Activated naive CD4-positive, alpha-beta T cell treated with anti-CD3 and anti-CD28 coated beads, Interleukin-2, amount 50 U/mL, for 24 hours (primary cell): ENCODE measurements at regions not wholly inside any gene's neighbourhood (a gene's known extent, or its start where the extent isn't known, plus 50 kb on each side); places are given as distances from the start of the nearest gene placed in this dataset.

Experiments
- H3K27ac Mint-ChIP-seq: one replicate; pipeline ENCODE4 v1.8.0; 2021; ENCODE audit warnings: mild to moderate bottlenecking, mixed read lengths
- H3K27me3 Mint-ChIP-seq: one replicate; pipeline ENCODE4 v1.8.0; 2021; ENCODE audit warnings: mixed read lengths
- H3K36me3 Mint-ChIP-seq: one replicate; pipeline ENCODE4 v1.8.0; 2021; ENCODE audit warnings: mixed read lengths
- H3K4me1 Mint-ChIP-seq: one replicate; pipeline ENCODE4 v1.8.0; 2021; ENCODE audit warnings: mixed read lengths
- H3K4me3 Mint-ChIP-seq: one replicate; pipeline ENCODE4 v1.8.0; 2021; ENCODE audit warnings: mild to moderate bottlenecking, mixed read lengths
- H3K9me3 Mint-ChIP-seq: one replicate; pipeline ENCODE4 v1.8.0; 2021; ENCODE audit warnings: mixed read lengths

DNA sequence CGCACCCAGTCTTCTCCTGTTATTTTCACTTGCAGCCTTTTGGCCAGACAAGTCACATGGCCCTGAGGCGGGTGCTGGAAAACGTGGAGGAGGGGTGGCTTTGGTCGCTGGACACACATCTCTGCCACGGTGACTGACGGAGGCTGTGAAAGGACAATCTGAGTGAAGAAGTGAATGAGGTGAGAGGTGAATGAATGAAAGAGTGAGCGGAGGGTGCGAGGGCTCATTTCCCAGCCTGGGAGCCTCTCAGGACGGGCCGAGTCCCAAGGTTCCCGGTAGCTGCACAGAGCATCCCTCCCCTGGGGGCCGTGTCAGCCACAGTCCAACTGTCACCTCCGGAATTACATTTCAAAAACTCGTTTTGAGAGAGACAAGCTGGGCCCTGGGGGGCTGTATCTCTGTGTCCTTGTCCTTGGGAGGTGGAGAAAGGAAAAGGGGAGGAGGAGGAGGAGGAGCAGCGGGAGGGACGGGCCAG, 89.6 kb downstream of the UBIAD1 start:
- peak overlapping the region; percentile 30 for H3K4me3 Mint-ChIP-seq
- H3K36me3 Mint-ChIP-seq = no peaks in the 10 kb centered on the region
- no peak overlapping the region for H3K27ac Mint-ChIP-seq
- H3K4me1 Mint-ChIP-seq = peaks cover 7% of the 10 kb centered on the region
- peaks cover 1% of the 10 kb centered on the region for H3K27me3 Mint-ChIP-seq
- H3K9me3 Mint-ChIP-seq = no peaks in the 10 kb centered on the region

DNA sequence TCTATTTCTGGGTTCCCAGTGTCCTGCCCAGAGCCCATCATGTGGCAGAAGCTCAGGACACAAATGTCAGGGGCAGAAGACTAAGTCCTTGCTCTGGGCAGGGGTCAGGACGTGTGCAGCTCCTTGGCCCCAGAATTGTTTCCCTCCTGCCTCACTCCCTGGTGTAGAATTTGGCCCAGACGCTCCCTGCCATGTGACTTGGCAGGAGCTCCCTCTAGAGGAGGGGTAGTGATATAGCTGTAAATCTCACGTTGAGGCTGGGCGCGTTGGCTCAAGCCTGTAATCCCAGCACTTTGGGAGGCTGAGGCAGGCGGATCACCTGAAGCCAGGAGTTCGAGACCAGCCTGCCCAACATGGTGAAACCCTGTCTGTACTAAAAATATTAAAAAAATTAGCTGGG, 91.2 kb downstream of the UBIAD1 start:
- H3K4me1 Mint-ChIP-seq = peaks cover 7% of the 10 kb centered on the region
- H3K27ac Mint-ChIP-seq = no peak overlapping the region
- H3K36me3 Mint-ChIP-seq = no peaks in the 10 kb centered on the region
- H3K4me3 Mint-ChIP-seq = no peak overlapping the region
- no peaks in the 10 kb centered on the region for H3K9me3 Mint-ChIP-seq
- no peaks in the 10 kb centered on the region for H3K27me3 Mint-ChIP-seq

DNA sequence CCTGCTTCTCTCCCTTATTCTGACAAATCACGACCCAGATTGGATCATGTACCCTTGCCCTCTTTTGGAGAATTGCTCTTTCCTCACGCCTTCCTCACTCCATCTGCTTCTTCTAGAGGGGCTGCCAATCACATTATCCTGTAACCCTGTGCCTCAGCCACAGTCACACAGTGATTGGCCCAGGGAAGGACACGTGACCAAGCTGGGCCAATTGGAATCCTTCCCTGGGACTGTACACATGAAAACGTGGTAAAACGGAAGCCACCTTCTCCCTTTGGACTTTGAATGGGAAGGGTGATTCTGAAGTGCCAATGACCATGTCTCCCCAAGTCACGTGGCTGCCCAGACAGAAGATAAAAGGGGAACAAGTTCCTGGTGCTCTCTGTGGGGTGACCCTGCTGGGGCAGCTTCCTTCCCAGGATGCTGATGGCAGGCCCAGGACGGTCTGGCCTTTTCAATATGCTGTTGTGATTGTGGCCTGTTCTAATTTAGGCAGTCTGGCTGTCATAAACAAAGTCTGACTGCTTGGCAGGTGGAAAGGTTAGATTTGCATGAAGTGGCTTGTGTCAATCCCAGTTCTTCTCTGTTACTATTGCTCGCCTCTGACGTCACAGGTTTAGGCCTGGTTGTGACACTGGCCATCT, 92.9 kb downstream of the UBIAD1 start:
- Mint-ChIP-seq H3K4me3 (no peak overlapping the region), H3K9me3 (no peaks in the 10 kb centered on the region), H3K27ac (no peak overlapping the region), H3K4me1 (peaks cover 3% of the 10 kb centered on the region), H3K36me3 (no peaks in the 10 kb centered on the region), H3K27me3 (no peaks in the 10 kb centered on the region)

DNA sequence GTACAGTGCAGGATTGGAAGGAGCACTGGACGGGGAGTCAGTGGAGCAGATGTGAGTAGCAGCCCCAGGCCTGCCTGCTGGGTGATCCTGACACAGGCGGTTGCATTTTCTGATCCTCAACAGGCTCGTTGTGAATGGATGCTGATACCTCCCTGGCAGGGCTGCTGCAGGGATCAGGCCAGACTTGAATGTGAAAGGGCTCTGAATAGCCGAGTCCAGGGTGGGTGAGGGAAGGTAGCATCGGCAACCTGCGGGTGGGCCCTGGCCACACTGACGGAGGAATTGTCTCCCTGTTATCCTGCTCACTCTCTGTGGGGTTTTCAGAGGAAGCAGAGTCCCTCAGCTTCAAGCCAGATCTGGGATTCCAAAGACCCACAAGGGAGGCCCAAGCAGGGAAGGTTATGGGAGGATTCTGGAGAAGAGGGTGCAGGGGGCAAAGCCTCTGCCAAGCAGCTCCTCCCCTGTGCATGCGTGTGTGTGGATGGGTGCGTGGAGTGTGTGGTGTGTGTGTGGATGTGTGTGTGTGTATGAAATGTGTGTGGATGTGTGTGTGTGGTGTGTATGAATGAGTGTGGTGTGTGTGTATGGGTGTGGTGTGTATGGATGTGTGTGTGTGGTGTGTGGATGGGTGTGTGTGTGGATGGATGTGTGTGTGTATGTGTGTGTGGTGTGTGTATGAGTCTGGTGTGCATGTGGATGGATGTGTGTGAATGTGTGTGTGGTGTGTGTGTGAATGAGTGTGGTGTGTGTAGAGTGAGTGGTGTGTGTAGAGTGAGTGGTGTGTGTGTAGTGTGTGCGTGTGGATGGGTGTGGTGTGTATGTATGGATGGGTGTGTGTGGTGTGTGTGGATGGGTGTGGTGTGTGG, 100.3 kb downstream of the UBIAD1 start:
- no peak overlapping the region for H3K4me3 Mint-ChIP-seq
- peak overlapping the region; percentile 31 for H3K27ac Mint-ChIP-seq
- H3K9me3 Mint-ChIP-seq = no peaks in the 10 kb centered on the region
- no peaks in the 10 kb centered on the region for H3K27me3 Mint-ChIP-seq
- H3K36me3 Mint-ChIP-seq = no peaks in the 10 kb centered on the region
- peaks cover 13% of the 10 kb centered on the region for H3K4me1 Mint-ChIP-seq

DNA sequence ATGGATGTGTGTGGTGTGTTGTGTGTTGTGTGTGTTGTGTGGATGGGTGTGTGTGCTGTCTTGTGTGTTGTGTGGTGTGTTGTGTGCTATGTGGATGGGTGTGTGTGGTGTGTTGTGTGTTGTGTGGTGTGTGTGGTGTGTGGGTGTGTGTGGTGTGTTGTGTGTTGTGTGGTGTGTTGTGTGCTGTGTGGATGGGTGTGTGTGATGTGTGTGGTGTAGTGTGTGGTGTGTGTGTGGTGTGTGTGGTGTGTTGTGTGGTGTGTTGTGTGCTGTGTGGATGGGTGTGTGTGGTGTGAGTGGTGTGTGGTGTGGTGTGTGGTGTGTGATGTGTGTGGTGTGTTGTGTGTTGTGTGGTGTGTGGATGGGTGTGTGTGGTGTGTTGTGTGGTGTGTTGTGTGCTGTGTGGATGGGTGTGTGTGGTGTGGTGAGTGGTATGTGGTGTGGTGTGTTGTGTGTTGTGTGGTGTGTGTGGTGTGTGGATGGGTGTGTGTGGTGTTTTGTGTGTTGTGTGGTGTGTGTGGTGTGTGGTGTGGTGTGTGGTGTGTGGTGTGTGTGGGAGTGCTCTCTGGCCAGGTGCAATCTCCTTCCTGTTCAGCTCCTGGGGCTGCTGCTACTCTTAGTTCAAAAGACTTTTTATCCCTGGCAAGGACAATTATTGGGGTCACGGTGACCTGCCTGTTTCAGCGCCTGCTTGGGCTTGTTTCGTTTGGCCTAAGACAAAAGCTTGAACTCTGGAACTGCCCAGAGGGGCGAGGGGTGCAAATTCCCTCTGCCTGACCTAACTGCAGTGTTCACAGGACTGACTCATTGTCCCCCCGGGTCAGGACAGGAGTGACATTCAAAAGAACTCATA, 101.1 kb downstream of the UBIAD1 start:
- Mint-ChIP-seq H3K27me3 (no peaks in the 10 kb centered on the region), H3K4me3 (no peak overlapping the region), H3K4me1 (peaks cover 13% of the 10 kb centered on the region), H3K36me3 (no peaks in the 10 kb centered on the region), H3K9me3 (no peaks in the 10 kb centered on the region), H3K27ac (peak overlapping the region; percentile 31)

DNA sequence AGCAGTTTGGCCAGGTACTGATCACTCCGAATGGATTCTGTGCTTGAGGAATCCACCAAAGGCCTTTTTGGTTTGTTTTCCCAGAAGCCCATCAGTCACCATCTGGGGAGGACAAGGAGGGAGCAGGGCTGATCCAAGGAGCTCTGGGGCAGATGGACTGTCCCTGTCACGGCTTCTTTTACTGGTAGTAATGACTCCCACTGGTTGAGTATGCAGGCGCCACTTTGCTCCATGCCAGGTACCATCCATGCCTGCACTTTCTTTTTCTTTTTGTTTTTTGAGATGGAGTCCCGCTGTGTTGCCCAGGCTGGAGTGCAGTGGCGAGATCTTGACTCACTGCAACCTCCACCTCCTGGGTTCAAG, 101.7 kb downstream of the UBIAD1 start:
- Mint-ChIP-seq H3K36me3 (no peaks in the 10 kb centered on the region), H3K4me3 (no peak overlapping the region), H3K9me3 (no peaks in the 10 kb centered on the region), H3K4me1 (peaks cover 13% of the 10 kb centered on the region), H3K27ac (peak overlapping the region; percentile 72), H3K27me3 (no peaks in the 10 kb centered on the region)

DNA sequence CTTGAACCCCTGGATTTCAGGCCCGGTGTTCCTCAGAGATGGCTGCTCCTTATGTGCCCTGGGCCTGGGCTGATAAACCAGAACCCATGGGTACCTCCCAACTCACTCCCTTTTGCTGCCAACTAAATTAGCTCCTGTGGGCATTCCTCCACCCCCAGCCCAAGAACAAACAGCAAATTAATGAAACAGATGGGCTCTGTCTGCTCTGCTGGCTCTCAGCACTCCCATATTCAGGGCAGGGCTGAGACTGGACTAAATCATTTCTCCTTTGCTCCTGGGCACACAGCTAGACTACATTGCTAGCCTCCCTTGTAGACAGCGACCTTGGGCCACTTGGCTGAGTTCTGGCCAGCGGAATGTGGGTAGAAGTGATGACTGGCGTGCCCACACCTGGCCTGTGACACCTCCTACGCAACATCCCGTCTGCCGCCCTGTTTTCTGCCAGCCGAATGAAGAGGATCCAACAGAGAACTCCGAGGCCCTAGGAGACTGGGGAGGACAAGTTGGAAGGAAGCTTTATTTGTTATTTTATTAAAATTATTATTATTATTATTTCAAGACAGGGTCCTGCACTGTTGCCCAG, 101.9 kb upstream of the DISP3 start:
- Mint-ChIP-seq H3K36me3 (peaks cover 1% of the 10 kb centered on the region), H3K9me3 (no peaks in the 10 kb centered on the region), H3K27ac (no peak overlapping the region), H3K4me1 (peaks cover 13% of the 10 kb centered on the region), H3K4me3 (no peak overlapping the region), H3K27me3 (no peaks in the 10 kb centered on the region)

DNA sequence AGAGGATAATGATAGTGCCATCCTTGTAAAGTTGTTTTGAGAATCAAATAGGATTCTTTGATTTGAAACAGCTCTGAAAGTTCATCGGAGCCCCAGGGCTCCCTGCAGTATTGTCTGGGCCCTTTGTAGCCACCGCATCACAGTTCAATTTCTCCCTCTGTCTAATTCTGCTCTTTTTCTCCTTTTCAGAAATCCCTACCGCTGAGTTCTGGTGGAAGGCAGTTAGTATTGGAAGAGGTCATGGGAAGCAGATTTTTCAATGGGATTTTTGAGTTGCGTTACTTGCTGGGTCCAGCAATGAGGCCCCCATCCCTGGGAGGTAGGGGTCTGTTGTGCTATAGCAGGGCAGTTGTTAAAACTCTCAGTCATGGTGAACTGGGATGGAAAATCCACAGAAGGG, 101.0 kb upstream of the DISP3 start:
- peaks cover 16% of the 10 kb centered on the region for H3K4me1 Mint-ChIP-seq
- H3K4me3 Mint-ChIP-seq = no peak overlapping the region
- H3K27ac Mint-ChIP-seq = no peak overlapping the region
- H3K27me3 Mint-ChIP-seq = no peaks in the 10 kb centered on the region
- H3K36me3 Mint-ChIP-seq = peaks cover 1% of the 10 kb centered on the region
- no peaks in the 10 kb centered on the region for H3K9me3 Mint-ChIP-seq

DNA sequence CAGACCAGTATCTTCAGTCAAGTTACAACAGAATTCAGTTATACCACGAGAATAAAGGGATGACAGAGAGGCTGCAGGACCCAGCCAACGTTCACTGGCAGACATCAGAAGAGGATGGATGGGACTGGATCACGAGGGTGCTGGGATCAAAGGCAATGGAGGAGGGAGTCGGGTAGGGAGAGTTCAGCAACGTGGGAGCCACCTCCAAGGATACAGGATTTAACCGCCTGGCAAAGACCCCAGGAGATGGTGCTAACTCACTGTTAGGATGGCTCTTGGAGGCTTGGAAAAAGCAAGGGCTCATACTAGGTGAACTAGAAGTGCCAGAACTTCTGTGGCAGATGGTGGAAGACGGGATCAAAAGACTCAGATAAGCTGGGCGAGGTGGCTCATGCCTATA, 99.1 kb upstream of the DISP3 start:
- no peaks in the 10 kb centered on the region for H3K27me3 Mint-ChIP-seq
- no peak overlapping the region for H3K4me3 Mint-ChIP-seq
- no peaks in the 10 kb centered on the region for H3K9me3 Mint-ChIP-seq
- H3K36me3 Mint-ChIP-seq = peaks cover 1% of the 10 kb centered on the region
- H3K27ac Mint-ChIP-seq = no peak overlapping the region
- H3K4me1 Mint-ChIP-seq = peaks cover 22% of the 10 kb centered on the region

DNA sequence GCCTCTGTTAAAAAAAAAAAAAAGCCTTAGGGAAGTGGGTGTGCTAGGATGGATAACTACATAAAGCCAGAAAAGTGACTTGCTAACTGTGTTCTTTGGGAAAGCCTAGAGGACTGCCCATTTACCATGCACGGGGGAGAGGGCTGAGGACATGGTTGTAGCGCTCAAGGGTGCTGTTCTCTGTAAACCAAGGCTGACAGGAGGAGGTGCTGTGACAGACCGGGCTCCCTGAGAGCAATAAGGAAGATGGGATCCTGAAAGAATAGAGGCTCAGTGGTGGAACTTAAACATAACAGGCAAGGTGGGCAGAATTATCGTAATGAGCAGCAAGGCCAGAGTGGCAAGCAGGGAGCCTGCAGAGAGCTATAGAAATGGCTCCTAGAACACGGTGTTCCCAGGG, 98.5 kb upstream of the DISP3 start:
- Mint-ChIP-seq H3K4me3 (peak overlapping the region; percentile 0), H3K27ac (no peak overlapping the region), H3K27me3 (no peaks in the 10 kb centered on the region), H3K36me3 (peaks cover 1% of the 10 kb centered on the region), H3K4me1 (peaks cover 22% of the 10 kb centered on the region), H3K9me3 (no peaks in the 10 kb centered on the region)

DNA sequence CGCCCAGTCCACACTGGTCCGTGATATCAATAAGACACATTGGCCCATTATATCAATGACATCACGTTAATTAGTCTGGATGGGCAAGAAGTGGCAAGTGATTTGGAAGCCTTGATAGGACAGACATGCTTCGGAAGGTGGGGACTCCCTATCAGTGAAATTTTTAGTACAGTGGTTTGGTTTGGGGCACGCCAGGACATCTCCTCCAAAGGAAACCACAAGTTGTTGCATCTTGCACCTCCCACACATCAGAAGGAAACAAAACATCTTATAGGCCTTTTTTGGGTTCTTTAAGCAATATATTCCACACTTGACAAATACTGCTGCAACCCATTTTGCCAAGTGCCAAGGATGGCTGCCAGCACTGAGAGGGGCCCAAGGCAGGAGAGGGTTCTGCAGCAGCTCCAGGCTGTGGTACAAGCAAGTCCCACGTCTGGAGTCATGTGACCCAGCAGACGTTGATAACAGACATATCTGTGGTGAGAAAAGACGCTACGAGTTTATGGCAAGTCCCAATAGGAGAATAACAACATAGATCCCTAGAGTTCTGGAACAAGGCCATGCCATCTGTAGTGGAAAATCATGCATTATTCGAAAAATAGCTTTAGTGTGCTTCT, 95.3 kb upstream of the DISP3 start:
- H3K36me3 Mint-ChIP-seq = peaks cover 1% of the 10 kb centered on the region
- H3K4me1 Mint-ChIP-seq = peaks cover 28% of the 10 kb centered on the region
- peak overlapping the region; percentile 45 for H3K4me3 Mint-ChIP-seq
- H3K27me3 Mint-ChIP-seq = no peaks in the 10 kb centered on the region
- H3K27ac Mint-ChIP-seq = peak overlapping the region; percentile 48
- H3K9me3 Mint-ChIP-seq = no peaks in the 10 kb centered on the region

DNA sequence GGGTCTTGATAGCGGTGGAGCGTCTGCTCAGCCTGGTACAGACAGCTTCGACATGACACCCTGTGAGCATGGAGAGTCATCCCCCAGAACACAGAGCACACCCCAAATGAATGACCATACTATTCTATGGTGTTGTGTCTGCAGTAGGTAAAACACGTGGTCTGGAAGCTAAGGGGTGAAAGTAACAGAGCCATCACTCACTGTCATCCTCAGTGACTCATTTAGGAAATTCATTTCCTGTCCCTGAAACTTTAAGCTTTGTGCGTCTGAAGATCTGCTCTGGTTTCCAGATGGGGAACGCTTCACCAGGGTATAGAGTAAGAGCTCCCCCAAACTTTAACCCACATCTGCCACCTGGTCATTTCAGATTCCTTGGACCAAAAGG, 94.8 kb upstream of the DISP3 start:
- H3K4me3 Mint-ChIP-seq = peak overlapping the region; percentile 45
- H3K4me1 Mint-ChIP-seq = peaks cover 28% of the 10 kb centered on the region
- H3K27ac Mint-ChIP-seq = peak overlapping the region; percentile 56
- no peaks in the 10 kb centered on the region for H3K27me3 Mint-ChIP-seq
- no peaks in the 10 kb centered on the region for H3K9me3 Mint-ChIP-seq
- peaks cover 1% of the 10 kb centered on the region for H3K36me3 Mint-ChIP-seq

DNA sequence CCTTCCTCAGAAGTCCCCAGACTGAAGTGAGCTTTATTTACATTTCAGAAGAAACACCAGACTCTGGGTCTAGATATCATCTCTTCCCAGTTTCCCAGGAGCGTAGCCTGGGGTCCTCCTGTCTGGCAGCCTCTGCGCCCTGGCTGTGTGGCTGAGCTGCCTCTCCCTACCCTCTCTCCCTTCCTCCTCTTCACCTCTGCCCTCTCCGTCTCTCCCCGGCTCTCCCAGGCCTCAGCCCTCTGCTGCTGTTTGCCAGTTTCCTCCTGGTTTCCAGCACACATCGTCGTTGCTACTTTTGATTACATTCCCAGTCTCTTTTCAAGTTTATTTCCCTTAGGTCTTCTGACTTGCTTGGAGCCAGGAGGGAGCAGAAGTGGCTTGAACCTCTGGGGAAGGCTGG, 91.1 kb upstream of the DISP3 start:
- H3K27ac Mint-ChIP-seq = no peak overlapping the region
- no peaks in the 10 kb centered on the region for H3K27me3 Mint-ChIP-seq
- no peaks in the 10 kb centered on the region for H3K36me3 Mint-ChIP-seq
- H3K4me3 Mint-ChIP-seq = no peak overlapping the region
- H3K9me3 Mint-ChIP-seq = no peaks in the 10 kb centered on the region
- H3K4me1 Mint-ChIP-seq = peaks cover 36% of the 10 kb centered on the region

DNA sequence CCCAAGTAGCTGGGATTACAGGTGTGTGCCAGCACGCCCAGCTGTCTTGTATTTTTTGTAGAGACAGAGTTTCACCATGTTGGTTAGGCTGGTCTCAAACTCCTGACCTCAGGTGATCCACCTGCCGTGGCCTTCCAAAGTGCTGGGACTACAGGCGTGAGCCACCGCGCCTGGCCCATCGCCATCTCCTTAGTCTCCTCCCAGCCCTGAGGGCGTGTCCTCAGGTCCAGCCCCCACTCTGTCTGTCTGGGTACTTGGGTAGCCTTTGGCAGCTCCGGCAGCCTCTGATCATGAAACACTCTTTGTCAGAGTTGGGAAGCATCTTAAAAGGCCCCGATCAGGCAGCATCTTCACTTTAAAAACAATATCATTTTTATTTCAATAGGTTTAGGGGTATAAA, 90.3 kb upstream of the DISP3 start:
- Mint-ChIP-seq H3K4me1 (peaks cover 28% of the 10 kb centered on the region), H3K27ac (no peak overlapping the region), H3K4me3 (no peak overlapping the region), H3K27me3 (no peaks in the 10 kb centered on the region), H3K36me3 (no peaks in the 10 kb centered on the region), H3K9me3 (no peaks in the 10 kb centered on the region)

DNA sequence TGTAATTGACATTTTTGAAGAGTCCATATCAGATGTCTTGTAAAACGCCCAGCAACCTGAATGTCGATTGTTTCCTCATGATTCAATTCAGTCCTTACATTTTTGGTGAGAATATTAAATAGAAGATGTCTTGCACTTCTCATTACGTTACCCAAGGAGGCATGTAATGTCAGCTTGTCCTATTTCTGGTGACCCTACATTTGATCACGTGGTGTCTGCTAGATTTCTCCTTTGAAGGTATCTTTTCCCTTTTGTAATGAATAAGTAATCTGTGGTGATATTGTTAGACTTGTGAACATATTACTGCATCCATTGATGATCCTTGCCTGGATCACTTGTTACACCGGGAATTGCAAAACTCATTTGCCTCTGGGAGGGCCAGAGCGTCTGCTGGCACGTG, 87.6 kb upstream of the DISP3 start:
- no peaks in the 10 kb centered on the region for H3K9me3 Mint-ChIP-seq
- no peak overlapping the region for H3K4me3 Mint-ChIP-seq
- H3K36me3 Mint-ChIP-seq = no peaks in the 10 kb centered on the region
- H3K4me1 Mint-ChIP-seq = peaks cover 21% of the 10 kb centered on the region
- H3K27ac Mint-ChIP-seq = no peak overlapping the region
- no peaks in the 10 kb centered on the region for H3K27me3 Mint-ChIP-seq
